GM21619 (cell line): ENCODE measurements at regions not wholly inside any gene's neighbourhood (a gene's known extent, or its start where the extent isn't known, plus 50 kb on each side); places are given as distances from the start of the nearest gene placed in this dataset.

Experiments used
- ATAC-seq: cut with Tn5 transposase; IDR thresholded peaks from one replicate; pipeline ENCODE4 v1.9.1; 2021; ENCODE audit not compliant: unreplicated experiment

GRCh38 chr2:177031438-177032180 is 181.0 kb upstream of the HNRNPA3 start:
- no peak for ATAC-seq

GRCh38 chr2:177036747-177037146 is 175.8 kb upstream of the HNRNPA3 start:
- no peak for ATAC-seq

GRCh38 chr2:177037569-177037968 is 175.0 kb upstream of the HNRNPA3 start:
- ATAC-seq = no peak

- ATAC-seq = no peak
These were observed 173.7 kb upstream of the HNRNPA3 start for GRCh38 chr2:177038787-177039484.

DNA sequence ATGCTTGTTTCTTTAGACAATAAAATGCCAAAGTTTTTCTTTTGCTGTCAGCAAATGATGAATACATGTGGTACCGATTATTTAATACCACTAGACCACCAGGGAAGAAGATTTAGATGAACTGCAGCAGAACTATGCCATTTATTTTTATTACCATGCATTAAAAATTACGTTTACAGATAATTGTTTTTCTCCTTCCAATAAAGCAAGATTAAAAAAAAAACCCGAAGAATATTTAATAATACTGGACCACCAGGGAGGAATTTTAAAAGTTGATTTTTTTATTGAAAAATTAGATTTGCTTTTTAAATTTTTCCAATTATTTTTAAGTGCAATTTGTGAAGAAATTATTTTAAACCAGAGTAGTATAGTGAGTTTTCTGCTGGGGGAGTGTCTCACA is 170.3 kb upstream of the HNRNPA3 start:
- no peak for ATAC-seq

- no peak for ATAC-seq
These were observed 167.9 kb upstream of the HNRNPA3 start for GRCh38 chr2:177044671-177045070.

GRCh38 chr2:177048981-177049380 is 163.6 kb upstream of the HNRNPA3 start:
- no peak for ATAC-seq

DNA sequence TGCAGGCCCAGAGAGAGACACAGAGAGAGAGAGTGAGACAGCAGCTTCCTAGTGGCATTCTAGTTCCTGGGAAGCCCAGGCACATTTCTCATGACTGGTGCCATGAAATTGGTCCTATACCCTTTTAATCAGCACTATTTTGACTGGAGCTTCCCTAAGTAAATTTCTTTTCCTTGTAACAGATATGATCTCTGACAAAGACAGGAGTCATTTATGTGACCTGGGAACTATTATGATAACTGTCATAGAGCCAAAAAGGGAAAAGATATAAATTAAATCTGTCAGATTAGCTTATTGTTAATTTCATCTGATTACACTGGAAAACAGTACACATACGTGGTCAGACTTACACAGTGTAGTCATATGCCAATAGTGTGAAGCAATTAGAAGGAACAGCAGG is 161.3 kb upstream of the HNRNPA3 start:
- no peak for ATAC-seq

- no peak for ATAC-seq
These were observed 160.1 kb upstream of the HNRNPA3 start for GRCh38 chr2:177052471-177052870.

- ATAC-seq = no peak
These were observed 159.6 kb upstream of the HNRNPA3 start for GRCh38 chr2:177053038-177053437.

DNA sequence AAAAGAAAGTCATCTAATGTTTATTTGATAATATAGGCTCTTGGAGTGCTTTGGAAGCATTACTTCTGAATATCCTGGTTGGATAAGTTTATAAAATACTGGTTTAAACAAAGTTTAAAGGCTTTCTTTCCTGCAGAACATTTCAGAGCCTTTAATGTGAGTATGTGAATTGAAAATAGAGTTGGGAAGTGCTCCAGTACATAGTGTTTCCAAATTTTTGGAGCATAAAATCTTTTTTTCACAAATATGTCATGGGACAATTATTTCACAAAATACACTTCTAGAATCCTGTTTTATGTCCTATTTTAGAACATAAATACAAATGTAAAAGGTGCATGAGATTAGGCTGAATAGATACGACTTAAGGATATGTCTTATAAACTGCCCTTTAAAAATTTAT is 158.9 kb upstream of the HNRNPA3 start:
- ATAC-seq = no peak

DNA sequence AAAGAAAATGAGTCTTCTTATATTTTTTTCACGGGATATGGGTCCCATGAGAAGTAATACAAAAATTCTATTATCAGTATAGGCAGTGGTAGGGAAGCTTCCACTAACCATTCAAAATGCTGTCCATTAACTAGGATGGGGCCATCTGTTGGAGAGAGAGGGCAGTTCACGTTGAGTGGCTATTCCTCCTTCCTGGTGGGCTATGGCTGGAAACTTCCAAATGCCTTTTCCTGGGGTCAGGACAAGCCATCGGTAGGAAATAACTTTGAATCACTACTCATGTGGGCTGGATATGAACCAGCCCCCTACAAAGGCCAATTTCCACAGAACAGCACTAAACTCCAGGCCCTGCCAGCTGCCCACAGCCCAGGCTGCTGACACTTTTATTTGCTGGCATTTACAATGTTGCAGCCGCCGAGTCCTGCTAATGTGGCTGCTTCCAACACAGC is 156.1 kb upstream of the HNRNPA3 start:
- no peak for ATAC-seq

DNA sequence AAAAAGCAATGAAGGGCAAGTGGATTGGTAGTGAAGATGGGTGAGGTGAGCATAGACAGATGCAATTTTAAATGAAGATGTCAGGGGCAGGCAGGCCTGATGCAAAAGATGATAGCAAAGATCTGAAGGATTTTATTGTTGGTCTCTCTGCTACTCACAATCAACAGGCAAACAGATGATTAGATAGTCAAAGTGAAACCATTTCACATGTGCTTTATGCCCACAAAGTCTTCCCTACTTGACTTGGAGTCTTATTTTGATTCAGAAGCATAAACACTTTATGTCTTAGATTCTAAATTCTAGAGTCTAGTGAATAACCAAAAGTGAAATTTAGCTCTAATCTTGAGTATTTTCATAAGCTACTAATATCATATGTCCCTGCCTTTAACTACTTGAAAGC is 153.8 kb upstream of the HNRNPA3 start:
- ATAC-seq = no peak

DNA sequence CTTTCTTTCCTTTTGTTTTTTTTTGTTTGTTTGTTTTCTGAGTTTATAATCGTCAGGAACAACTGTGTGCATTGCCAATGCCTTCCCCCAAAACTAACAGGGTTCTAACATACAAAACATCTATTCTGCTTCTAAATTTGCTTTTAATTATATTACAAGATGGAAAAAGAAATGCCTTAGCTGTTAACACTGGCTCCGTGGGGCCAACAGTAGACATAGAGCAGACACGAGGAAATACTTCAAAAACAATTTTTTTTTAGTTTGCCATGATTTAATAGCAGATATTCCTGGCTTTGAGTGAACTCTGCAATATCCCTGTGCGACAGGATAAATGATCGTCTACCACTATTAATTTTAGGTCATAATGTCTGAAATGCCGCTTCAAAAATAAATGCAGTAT is 153.3 kb upstream of the HNRNPA3 start:
- no peak for ATAC-seq

GRCh38 chr2:177063331-177063730 is 149.3 kb upstream of the HNRNPA3 start:
- ATAC-seq = no peak

DNA sequence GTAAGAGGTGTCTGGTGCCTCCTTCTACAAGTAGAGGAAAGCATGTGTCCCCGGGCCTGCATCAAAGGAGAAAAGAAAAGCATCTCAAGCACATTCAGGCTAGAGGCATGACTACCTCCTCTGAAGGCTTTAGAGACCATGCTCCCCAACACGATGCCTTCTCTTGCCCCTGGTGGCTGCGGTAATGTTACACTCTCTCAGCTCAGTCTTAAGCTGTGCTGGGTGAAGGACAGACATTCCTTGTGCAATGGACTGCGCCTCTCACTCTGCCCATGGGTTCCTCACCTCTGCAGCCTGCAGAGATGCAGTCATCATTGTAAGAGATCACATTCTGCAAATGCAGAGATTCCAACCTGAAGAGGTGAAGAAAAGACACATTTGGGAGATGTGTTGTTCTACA is 148.2 kb upstream of the HNRNPA3 start:
- ATAC-seq = no peak

- ATAC-seq = no peak
These were observed 143.6 kb upstream of the HNRNPA3 start for GRCh38 chr2:177068967-177069366.

DNA sequence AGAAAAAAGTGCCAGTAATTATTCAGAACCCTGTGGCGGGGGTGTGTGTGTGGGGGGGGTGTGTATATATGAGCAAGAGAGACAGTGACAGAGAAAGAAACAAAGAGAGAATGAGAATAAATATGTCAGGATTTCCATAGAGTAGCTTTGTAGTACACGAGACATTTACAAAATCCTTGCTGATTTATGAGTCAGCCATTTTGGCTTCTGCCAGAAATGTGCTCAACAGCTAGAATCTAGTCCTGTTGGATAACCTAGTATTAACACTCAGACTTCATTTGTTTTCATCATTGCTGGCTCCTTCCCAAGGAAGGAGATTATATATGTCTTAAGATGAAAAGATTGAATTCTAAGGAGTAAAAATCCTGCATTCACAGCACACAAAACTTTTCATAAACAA is 140.5 kb upstream of the HNRNPA3 start:
- no peak for ATAC-seq

DNA sequence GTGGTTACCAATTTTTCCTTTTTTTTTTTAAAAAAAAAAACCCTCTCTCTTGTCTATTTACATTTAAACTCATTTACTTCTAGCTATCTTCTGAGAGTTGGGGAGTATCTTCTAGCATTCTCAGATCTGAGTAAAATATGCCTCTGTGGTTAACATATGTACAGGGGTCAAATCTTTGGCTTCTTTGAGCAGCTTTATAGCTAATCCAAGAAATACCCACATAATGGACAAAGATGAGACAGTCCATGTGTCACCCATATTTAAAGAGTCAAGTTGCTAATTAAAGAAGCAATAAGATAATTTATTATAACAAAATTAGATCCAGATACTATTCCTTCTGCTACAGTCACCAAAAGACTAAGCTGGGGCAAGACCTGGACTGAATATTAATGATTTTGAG is 139.0 kb upstream of the HNRNPA3 start:
- no peak for ATAC-seq

- no peak for ATAC-seq
These were observed 138.4 kb upstream of the HNRNPA3 start for GRCh38 chr2:177074099-177074710.

DNA sequence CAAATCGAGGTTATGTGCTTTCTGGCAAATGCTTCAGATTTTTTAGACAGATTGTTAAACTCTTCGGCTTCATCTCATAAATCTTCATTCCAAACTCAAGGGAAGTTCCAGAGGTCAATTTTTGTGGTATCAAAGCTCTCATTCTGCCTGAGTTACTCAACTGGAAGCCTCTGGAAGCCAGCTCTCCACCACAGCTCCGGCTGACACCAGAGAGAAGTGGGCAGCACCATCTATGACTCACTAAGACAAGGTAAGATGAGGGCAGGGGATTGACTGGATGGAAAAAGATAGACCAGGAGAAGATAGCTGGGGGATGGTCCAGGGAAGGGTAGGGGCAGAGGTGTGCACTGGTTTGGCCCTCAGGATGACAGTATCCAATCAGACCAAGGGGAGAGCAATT is 137.3 kb upstream of the HNRNPA3 start:
- no peak for ATAC-seq

DNA sequence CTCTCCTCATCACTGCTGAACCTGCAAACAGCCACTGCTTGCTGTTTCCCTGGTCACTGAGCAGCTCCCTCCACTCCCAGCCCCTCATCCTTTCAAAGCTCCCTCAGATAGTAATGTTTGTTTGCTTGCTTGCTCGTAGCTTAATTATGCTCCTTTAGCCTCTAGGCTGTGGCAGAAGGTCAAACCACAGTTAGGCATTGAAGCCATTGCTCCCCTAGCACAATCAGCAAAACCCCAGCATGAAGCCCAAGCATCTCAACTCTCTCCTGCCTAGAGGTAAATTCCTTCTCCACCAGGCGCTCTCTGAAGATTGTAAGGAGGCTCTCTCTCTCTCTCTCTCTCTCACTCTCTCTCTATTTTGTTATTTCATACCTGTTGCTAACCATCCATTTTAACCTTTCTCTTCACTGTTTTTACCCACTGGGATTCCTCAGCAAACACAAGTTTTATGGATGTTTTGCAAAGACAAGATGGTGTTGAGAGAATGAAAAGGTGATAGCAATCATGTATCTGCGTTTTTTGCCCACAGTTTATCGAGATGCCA is 135.9 kb upstream of the HNRNPA3 start:
- ATAC-seq = no peak
